ENCODE measurements at regions not wholly inside any gene's neighbourhood (a gene's known extent, or its start where the extent isn't known, plus 50 kb on each side); places are given as distances from the start of the nearest gene placed in this dataset.

- no peaks in the 10 kb centered on the region for H3K9me3 ChIP-seq
- DNase-seq (ENCODE audit: low spot score in 2 of 2): no peak
These were observed 78.6 kb upstream of the PITRM1 start for GRCh38 chr10:3251172-3251571.

GRCh38 chr10:3249307-3249889 lies 76.8 kb upstream of the PITRM1 start:
- WGBS, 2 donors: 62 to 66% methylated on average over 5 of the region's 5 CpGs
- DNase-seq (ENCODE audit: low spot score in 2 of 2): no peak
- no peaks in the 10 kb centered on the region for H3K9me3 ChIP-seq
- TF ChIP-seq POLR2A (IDR thresholded peaks at IDR 0.05) (no peak), EP300 (IDR thresholded peaks at IDR 0.05) (no peak), CTCF (IDR thresholded peaks at IDR 0.05) (no peak)
- H3K36me3 ChIP-seq: no peaks in the 10 kb centered on the region
- H3K27ac ChIP-seq: peak overlapping the region; percentile 61 to 88 (median 75)
- H3K4me3 ChIP-seq: no peak overlapping the region
- H3K4me1 ChIP-seq: peaks cover 0 to 18% (median 6%) of the 10 kb centered on the region in 4 donors
- H3K27me3 ChIP-seq: no peaks in the 10 kb centered on the region

More at GRCh38 chr10:3251172-3251571, 78.6 kb upstream of the PITRM1 start:
- TF ChIP-seq EP300 (IDR thresholded peaks at IDR 0.05) (no peak), POLR2A (IDR thresholded peaks at IDR 0.05) (no peak), CTCF (IDR thresholded peaks at IDR 0.05) (no peak)
- 90 to 93% methylated on average over 10 of the region's 10 CpGs for WGBS, 2 donors
- Histone ChIP-seq H3K27ac (no peak overlapping the region), H3K4me3 (no peak overlapping the region), H3K36me3 (no peaks in the 10 kb centered on the region), H3K27me3 (no peaks in the 10 kb centered on the region), H3K4me1 (peaks cover 0 to 31% (median 11%) of the 10 kb centered on the region in 4 donors)

GRCh38 chr10:3248526-3249306 lies 76.1 kb upstream of the PITRM1 start:
- Histone ChIP-seq H3K4me1 (peaks cover 0 to 18% (median 6%) of the 10 kb centered on the region in 4 donors), H3K27ac (peak overlapping the region; percentile 61 to 88 (median 75)), H3K27me3 (no peaks in the 10 kb centered on the region), H3K36me3 (no peaks in the 10 kb centered on the region), H3K4me3 (peak overlapping the region in 1 of 4 donors; percentile 12), H3K9me3 (no peaks in the 10 kb centered on the region)
- DNase-seq (ENCODE audit: low spot score in 2 of 2): no peak
- TF ChIP-seq POLR2A (IDR thresholded peaks at IDR 0.05): no peak
- peak in 1 of 2 donors; percentile 74 for TF ChIP-seq EP300 (IDR thresholded peaks at IDR 0.05)
- 10% methylated on average over 6 of the region's 6 CpGs for WGBS, 2 donors

- H3K27me3 ChIP-seq: no peaks in the 10 kb centered on the region
- DNase-seq (ENCODE audit: low spot score in 2 of 2): no peak
- TF ChIP-seq EP300 (IDR thresholded peaks at IDR 0.05) (no peak), POLR2A (IDR thresholded peaks at IDR 0.05) (no peak), CTCF (IDR thresholded peaks at IDR 0.05) (no peak)
- no peak overlapping the region for H3K4me3 ChIP-seq
- WGBS, 2 donors: 96 to 98% methylated on average over 11 of the region's 11 CpGs
- no peak overlapping the region for H3K27ac ChIP-seq
- peaks cover 0 to 18% (median 6%) of the 10 kb centered on the region in 4 donors for H3K4me1 ChIP-seq
- no peaks in the 10 kb centered on the region for H3K9me3 ChIP-seq
- no peaks in the 10 kb centered on the region for H3K36me3 ChIP-seq
These were observed 72.8 kb upstream of the PITRM1 start for GRCh38 chr10:3245395-3245794.

- DNase-seq (ENCODE audit: low spot score in 2 of 2): no peak
- Histone ChIP-seq H3K4me3 (no peak overlapping the region), H3K36me3 (no peaks in the 10 kb centered on the region), H3K4me1 (peaks cover 0 to 9% (median 0%) of the 10 kb centered on the region in 4 donors), H3K27ac (no peak overlapping the region), H3K9me3 (no peaks in the 10 kb centered on the region), H3K27me3 (no peaks in the 10 kb centered on the region)
- 93 to 98% methylated on average over 10 of the region's 10 CpGs for WGBS, 2 donors
- TF ChIP-seq POLR2A (IDR thresholded peaks at IDR 0.05) (no peak), EP300 (IDR thresholded peaks at IDR 0.05) (no peak), CTCF (IDR thresholded peaks at IDR 0.05) (no peak)
These were observed 69.5 kb upstream of the PITRM1 start for GRCh38 chr10:3241967-3242650.
